Muscle of back (tissue), 3 donors: ENCODE measurements at regions not wholly inside any gene's neighbourhood (a gene's known extent, or its start where the extent isn't known, plus 50 kb on each side); places are given as distances from the start of the nearest gene placed in this dataset.

Experiments
- DNase-seq, 3 donors: peaks; one replicate each; pipeline versions ENCODE4 v3.0.0 to v3.0.0-alpha.2; 2013

- no peak for DNase-seq
Observed at GRCh38 chr4:184575306-184575705, 73.9 kb downstream of the CASP3 start.

- no peak for DNase-seq
Observed at GRCh38 chr4:184574861-184575260, 74.4 kb downstream of the CASP3 start.

GRCh38 chr4:184573701-184574100 is 75.5 kb downstream of the CASP3 start:
- no peak for DNase-seq

- no peak for DNase-seq
Observed at GRCh38 chr4:184568770-184569169, 80.5 kb downstream of the CASP3 start.

GRCh38 chr4:184563621-184564020 is 85.6 kb downstream of the CASP3 start:
- no peak for DNase-seq

- no peak for DNase-seq
Observed at GRCh38 chr4:184558996-184559395, 84.6 kb upstream of the IRF2 start.

GRCh38 chr4:184553891-184554290 is 79.5 kb upstream of the IRF2 start:
- no peak for DNase-seq

- DNase-seq: no peak
Observed at GRCh38 chr4:184550476-184550875, 76.1 kb upstream of the IRF2 start.

- DNase-seq: no peak
Observed at GRCh38 chr4:184548648-184549341, 74.4 kb upstream of the IRF2 start.

GRCh38 chr4:184548316-184548647 is 73.9 kb upstream of the IRF2 start:
- DNase-seq: no peak

- no peak for DNase-seq
Observed at GRCh38 chr4:184544788-184545409, 70.5 kb upstream of the IRF2 start.

GRCh38 chr4:184541907-184542306 is 67.6 kb upstream of the IRF2 start:
- DNase-seq: no peak

GRCh38 chr4:184540307-184540706 is 66.0 kb upstream of the IRF2 start:
- no peak for DNase-seq

- peak; percentile 93 to 97 (median 96) for DNase-seq
Observed at GRCh38 chr4:184538023-184538599, 63.8 kb upstream of the IRF2 start.

- DNase-seq: peak; percentile 96 to 99 (median 97)
Observed at GRCh38 chr4:184537269-184538022, 63.1 kb upstream of the IRF2 start.

- DNase-seq: peak in 1 of 3 donors; percentile 34
Observed at GRCh38 chr4:184536881-184537248, 62.5 kb upstream of the IRF2 start.

- DNase-seq: no peak
Observed at GRCh38 chr4:184536065-184536880, 61.9 kb upstream of the IRF2 start.

GRCh38 chr4:184534511-184535391 is 60.4 kb upstream of the IRF2 start:
- peak; percentile 63 to 80 (median 73) for DNase-seq

- no peak for DNase-seq
Observed at GRCh38 chr4:184533908-184534307, 59.6 kb upstream of the IRF2 start.

GRCh38 chr4:184531008-184531407 is 56.7 kb upstream of the IRF2 start:
- DNase-seq: no peak

GRCh38 chr4:184529283-184529682 is 54.9 kb upstream of the IRF2 start:
- DNase-seq: no peak
